Endodermal cell (in vitro differentiated cells): ENCODE measurements at regions not wholly inside any gene's neighbourhood (a gene's known extent, or its start where the extent isn't known, plus 50 kb on each side); places are given as distances from the start of the nearest gene placed in this dataset.

Experiments
- DNase-seq: peaks from one replicate; pipeline ENCODE4 v3.0.0-alpha.2; 2017
- H3K27ac ChIP-seq: 2 replicates; pipeline ENCODE4 v1.5.1; 2013; ENCODE audit warnings: mild to moderate bottlenecking, low read depth, low read length, moderate library complexity
- H3K27me3 ChIP-seq: 2 replicates; pipeline ENCODE4 v1.6.1; 2013; ENCODE audit warnings: mild to moderate bottlenecking, low read length, moderate library complexity; ENCODE audit not compliant: insufficient read depth, control insufficient read depth, poor library complexity, severe bottlenecking
- H3K36me3 ChIP-seq: 2 replicates; pipeline ENCODE4 v1.7.0; 2013; ENCODE audit warnings: mild to moderate bottlenecking, low read length, moderate library complexity; ENCODE audit not compliant: control insufficient read depth, insufficient read depth
- H3K4me1 ChIP-seq: one replicate; pipeline ENCODE4 v1.7.0; 2013; ENCODE audit warnings: low read length; ENCODE audit not compliant: control insufficient read depth, insufficient read depth
- H3K4me3 ChIP-seq: 2 replicates; pipeline ENCODE4 v1.5.1; 2013; ENCODE audit warnings: mild to moderate bottlenecking, low read length, moderate library complexity
- H3K9ac ChIP-seq: 2 replicates; pipeline ENCODE4 v1.6.1; 2013; ENCODE audit warnings: mild to moderate bottlenecking, low read length, moderate library complexity; ENCODE audit not compliant: poor library complexity, severe bottlenecking; ENCODE audit errors: extremely low read depth
- H3K9me3 ChIP-seq: 2 replicates; pipeline ENCODE4 v1.6.1; 2013; ENCODE audit warnings: mild to moderate bottlenecking, low read length, moderate library complexity; ENCODE audit not compliant: control insufficient read depth
- H3K27ac Mint-ChIP-seq: 2 replicates; pipeline ENCODE4 v1.8.0; 2020; ENCODE audit warnings: mixed read lengths
- H3K27me3 Mint-ChIP-seq: 2 replicates; pipeline ENCODE4 v1.8.0; 2021; ENCODE audit warnings: mild to moderate bottlenecking, mixed read lengths; ENCODE audit not compliant: insufficient read depth
- H3K36me3 Mint-ChIP-seq: 2 replicates; pipeline ENCODE4 v1.8.0; 2020; ENCODE audit warnings: low read depth, mixed read lengths
- H3K4me1 Mint-ChIP-seq: 2 replicates; pipeline ENCODE4 v1.8.0; 2020; ENCODE audit warnings: mixed read lengths
- H3K4me3 Mint-ChIP-seq: 2 replicates; pipeline ENCODE4 v1.8.0; 2020; ENCODE audit warnings: mild to moderate bottlenecking, moderate library complexity, mixed read lengths
- H3K9me3 Mint-ChIP-seq: 2 replicates; pipeline ENCODE4 v1.8.0; 2020; ENCODE audit warnings: mild to moderate bottlenecking, mixed read lengths
- WGBS, 2 experiments: methylation state at CpG; one replicate each; pipeline versions ENCODE4 v1.1.5 to v1.1.7; 2013; ENCODE audit warnings: missing lambda C conversion rate in 2 of 2, mixed read lengths in 1 of 2; ENCODE audit not compliant: insufficient coverage in 1 of 2, insufficient read length in 1 of 2; 5-methylcytosine and 5-hydroxymethylcytosine counted together
- TF ChIP-seq, protein P1 (sequence below): fragments of 200-600 bp; sonication (generic); conservative IDR thresholded peaks from 2 replicates; pipeline ENCODE4 v1.5.0; 2021; ENCODE audit warnings: antibody characterized with exemption, mild to moderate bottlenecking

DNA sequence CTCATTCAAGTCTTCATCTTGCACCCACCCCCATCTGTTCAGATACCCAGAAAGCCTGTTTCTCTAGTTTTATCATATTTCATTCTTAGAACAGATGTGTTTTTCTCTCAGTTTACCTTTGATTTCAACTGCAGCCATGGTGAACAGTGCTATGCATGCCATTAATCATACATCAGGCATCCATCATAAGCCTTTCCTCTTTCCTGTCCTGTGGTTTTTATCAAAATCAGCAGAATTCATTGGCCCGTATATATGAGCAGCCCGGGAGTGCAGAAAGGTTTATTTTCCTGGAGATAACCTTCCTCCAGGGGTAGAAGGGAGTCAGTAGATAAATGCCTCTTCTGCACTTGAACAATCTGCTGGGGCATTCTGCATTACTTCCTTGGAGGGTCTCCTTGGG lies 65.7 kb downstream of the IL21 start:
- H3K9me3 ChIP-seq, result peaks cover 4% of the 10 kb centered on the region
- H3K27ac ChIP-seq, result no peak overlapping the region
- no peak overlapping the region for H3K9ac ChIP-seq
- no peaks in the 10 kb centered on the region for H3K27me3 ChIP-seq
- no peak for DNase-seq
- no peak overlapping the region for H3K4me3 Mint-ChIP-seq
- TF ChIP-seq, protein P1, sequence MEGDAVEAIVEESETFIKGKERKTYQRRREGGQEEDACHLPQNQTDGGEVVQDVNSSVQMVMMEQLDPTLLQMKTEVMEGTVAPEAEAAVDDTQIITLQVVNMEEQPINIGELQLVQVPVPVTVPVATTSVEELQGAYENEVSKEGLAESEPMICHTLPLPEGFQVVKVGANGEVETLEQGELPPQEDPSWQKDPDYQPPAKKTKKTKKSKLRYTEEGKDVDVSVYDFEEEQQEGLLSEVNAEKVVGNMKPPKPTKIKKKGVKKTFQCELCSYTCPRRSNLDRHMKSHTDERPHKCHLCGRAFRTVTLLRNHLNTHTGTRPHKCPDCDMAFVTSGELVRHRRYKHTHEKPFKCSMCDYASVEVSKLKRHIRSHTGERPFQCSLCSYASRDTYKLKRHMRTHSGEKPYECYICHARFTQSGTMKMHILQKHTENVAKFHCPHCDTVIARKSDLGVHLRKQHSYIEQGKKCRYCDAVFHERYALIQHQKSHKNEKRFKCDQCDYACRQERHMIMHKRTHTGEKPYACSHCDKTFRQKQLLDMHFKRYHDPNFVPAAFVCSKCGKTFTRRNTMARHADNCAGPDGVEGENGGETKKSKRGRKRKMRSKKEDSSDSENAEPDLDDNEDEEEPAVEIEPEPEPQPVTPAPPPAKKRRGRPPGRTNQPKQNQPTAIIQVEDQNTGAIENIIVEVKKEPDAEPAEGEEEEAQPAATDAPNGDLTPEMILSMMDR, result no peak
- H3K36me3 ChIP-seq, result no peaks in the 10 kb centered on the region
- H3K27ac Mint-ChIP-seq, result no peak overlapping the region
- no peaks in the 10 kb centered on the region for H3K4me1 ChIP-seq
- no peaks in the 10 kb centered on the region for H3K27me3 Mint-ChIP-seq
- WGBS, 2 experiments, result 91% methylated on average over 2 of the region's 2 CpGs; no CpG with 5 or more reads in 1 of the 2 experiments
- no peaks in the 10 kb centered on the region for H3K36me3 Mint-ChIP-seq
- H3K9me3 Mint-ChIP-seq, result peaks cover 8% of the 10 kb centered on the region
- no peak overlapping the region for H3K4me3 ChIP-seq
- peaks cover under 1% of the 10 kb centered on the region for H3K4me1 Mint-ChIP-seq

DNA sequence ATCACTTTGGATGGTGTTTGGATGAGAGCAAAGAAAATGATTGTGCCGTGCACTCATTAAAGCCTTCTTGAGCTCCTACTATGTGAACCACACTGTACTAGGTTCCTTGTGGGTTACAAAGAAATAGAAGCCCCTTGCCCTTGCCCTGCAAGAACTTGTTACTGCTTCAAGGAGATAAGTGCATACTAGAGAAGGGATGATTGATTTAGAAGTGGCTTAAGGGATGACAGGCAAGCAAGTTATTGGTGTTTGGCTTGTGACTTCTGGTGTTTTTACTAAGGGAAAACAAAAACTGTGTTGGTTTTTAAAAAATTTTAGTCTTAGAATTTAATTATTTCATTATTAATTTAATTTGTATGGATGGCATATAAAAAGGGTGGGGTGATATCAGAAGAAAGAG lies 67.4 kb downstream of the IL21 start:
- Histone ChIP-seq H3K27ac (no peak overlapping the region), H3K9me3 (peaks cover 4% of the 10 kb centered on the region), H3K9ac (no peak overlapping the region), H3K36me3 (no peaks in the 10 kb centered on the region), H3K4me3 (no peak overlapping the region), H3K27me3 (no peaks in the 10 kb centered on the region), H3K4me1 (peaks cover 3% of the 10 kb centered on the region)
- H3K36me3 Mint-ChIP-seq, result no peaks in the 10 kb centered on the region
- DNase-seq, result no peak
- TF ChIP-seq, protein P1, result no peak
- no peak overlapping the region for H3K27ac Mint-ChIP-seq
- H3K9me3 Mint-ChIP-seq, result peaks cover 8% of the 10 kb centered on the region
- no peak overlapping the region for H3K4me3 Mint-ChIP-seq
- H3K4me1 Mint-ChIP-seq, result peaks cover 8% of the 10 kb centered on the region
- 100% methylated on average over 1 of the region's 1 CpG; no CpG with 5 or more reads in 1 of the 2 experiments for WGBS, 2 experiments
- no peaks in the 10 kb centered on the region for H3K27me3 Mint-ChIP-seq

DNA sequence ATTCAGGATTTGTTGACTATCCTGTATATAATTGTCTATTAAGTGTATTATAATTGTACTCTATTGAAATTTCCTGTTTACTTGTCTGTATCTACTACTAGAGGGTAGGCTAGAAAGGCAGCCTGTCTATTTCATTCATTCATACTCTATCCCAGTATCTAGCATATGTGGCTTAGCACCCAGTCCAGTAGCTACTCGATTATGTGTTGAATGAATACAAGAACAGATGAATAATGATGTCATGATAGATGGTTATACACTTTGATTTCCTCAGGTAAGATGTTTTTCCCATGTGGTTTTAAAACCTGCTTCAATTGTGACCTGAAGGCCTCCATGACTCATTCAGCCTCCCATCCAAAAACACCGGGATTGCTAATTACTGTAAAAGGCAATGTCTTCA lies 68.0 kb downstream of the IL21 start:
- no peaks in the 10 kb centered on the region for H3K27me3 Mint-ChIP-seq
- H3K27ac ChIP-seq, result no peak overlapping the region
- no peak overlapping the region for H3K4me3 Mint-ChIP-seq
- H3K9ac ChIP-seq, result no peak overlapping the region
- peaks cover 11% of the 10 kb centered on the region for H3K4me1 Mint-ChIP-seq
- peaks cover 3% of the 10 kb centered on the region for H3K4me1 ChIP-seq
- no peaks in the 10 kb centered on the region for H3K36me3 Mint-ChIP-seq
- H3K27ac Mint-ChIP-seq, result no peak overlapping the region
- 94 to 100% methylated on average over 1 to 2 of the region's 2 CpGs for WGBS, 2 experiments
- H3K4me3 ChIP-seq, result no peak overlapping the region
- H3K36me3 ChIP-seq, result no peaks in the 10 kb centered on the region
- H3K27me3 ChIP-seq, result no peaks in the 10 kb centered on the region
- TF ChIP-seq, protein P1, result no peak
- peaks cover 8% of the 10 kb centered on the region for H3K9me3 Mint-ChIP-seq
- peaks cover 4% of the 10 kb centered on the region for H3K9me3 ChIP-seq
- no peak for DNase-seq
